GM19240 (cell line): ENCODE measurements at regions not wholly inside any gene's neighbourhood (a gene's known extent, or its start where the extent isn't known, plus 50 kb on each side); places are given as distances from the start of the nearest gene placed in this dataset.

ENCODE experiments used
- DNase-seq: peaks from one replicate; pipeline ENCODE4 v3.0.0; 2011; ENCODE audit warnings: low spot score; ENCODE audit not compliant: insufficient read length

GRCh38 chr5:2207416-2208238 lies 324.9 kb upstream of the IRX4 start:
- DNase-seq, result no peak

GRCh38 chr5:2207109-2207399 lies 324.3 kb upstream of the IRX4 start:
- DNase-seq, result no peak

- no peak for DNase-seq
These were observed 323.8 kb upstream of the IRX4 start for GRCh38 chr5:2206293-2207108.

- no peak for DNase-seq
These were observed 323.0 kb upstream of the IRX4 start for GRCh38 chr5:2205596-2206226.

- DNase-seq, result no peak
These were observed 322.5 kb upstream of the IRX4 start for GRCh38 chr5:2205185-2205585.

- DNase-seq, result no peak
These were observed 321.9 kb upstream of the IRX4 start for GRCh38 chr5:2204366-2205184.

- no peak for DNase-seq
These were observed 321.0 kb upstream of the IRX4 start for GRCh38 chr5:2203774-2204173.

GRCh38 chr5:2201832-2202231 lies 319.1 kb upstream of the IRX4 start:
- DNase-seq, result no peak

GRCh38 chr5:2201421-2201820 lies 318.7 kb upstream of the IRX4 start:
- no peak for DNase-seq

- no peak for DNase-seq
These were observed 318.3 kb upstream of the IRX4 start for GRCh38 chr5:2201011-2201410.

GRCh38 chr5:2200261-2200950 lies 317.7 kb upstream of the IRX4 start:
- DNase-seq, result no peak

GRCh38 chr5:2199697-2200096 lies 317.0 kb upstream of the IRX4 start:
- DNase-seq, result no peak

- DNase-seq, result no peak
These were observed 314.4 kb upstream of the IRX4 start for GRCh38 chr5:2196989-2197619.

GRCh38 chr5:2196416-2196815 lies 313.7 kb upstream of the IRX4 start:
- no peak for DNase-seq

GRCh38 chr5:2194949-2195348 lies 312.2 kb upstream of the IRX4 start:
- no peak for DNase-seq

GRCh38 chr5:2194236-2194555 lies 311.5 kb upstream of the IRX4 start:
- no peak for DNase-seq

GRCh38 chr5:2193542-2194235 lies 311.0 kb upstream of the IRX4 start:
- no peak for DNase-seq

- DNase-seq, result no peak
These were observed 310.4 kb upstream of the IRX4 start for GRCh38 chr5:2193142-2193541.

- no peak for DNase-seq
These were observed 309.8 kb upstream of the IRX4 start for GRCh38 chr5:2192496-2192895.

- DNase-seq, result no peak
These were observed 309.2 kb upstream of the IRX4 start for GRCh38 chr5:2191972-2192371.
